ENCODE measurements at regions not wholly inside any gene's neighbourhood (a gene's known extent, or its start where the extent isn't known, plus 50 kb on each side); places are given as distances from the start of the nearest gene placed in this dataset.

GRCh38 chr6:105501826-105502344, 99.0 kb upstream of the PREP start:
- Histone ChIP-seq H3K27me3 (replicated peaks in 1 of 2; ENCODE audit: control insufficient read depth in 2 of 2, extremely low read depth in 1 of 2, insufficient read depth in 2 of 2, low read length in 1 of 2) (no peaks in the 10 kb centered on the region), H3K36me3 (ENCODE audit: control insufficient read depth in 2 of 2, extremely low read depth in 1 of 2, insufficient read depth in 1 of 2, low read length in 1 of 2) (no peaks in the 10 kb centered on the region), H3K27ac (ENCODE audit: low read length) (no peak overlapping the region), H3K4me1 (ENCODE audit: control insufficient read depth in 1 of 2, extremely low read depth in 1 of 2, insufficient read depth in 2 of 2, low read length in 2 of 2) (no peaks in the 10 kb centered on the region), H3K9me3 (no peaks in the 10 kb centered on the region), H3K4me3 (ENCODE audit: control insufficient read depth in 1 of 2, extremely low read depth in 1 of 2, low read length in 1 of 2) (no peak overlapping the region)
- H3K27me3 Mint-ChIP-seq: peaks cover 4 to 8% of the 10 kb centered on the region in 2 donors
- H3K36me3 Mint-ChIP-seq: no peaks in the 10 kb centered on the region
- H3K9me3 Mint-ChIP-seq: no peaks in the 10 kb centered on the region
- ChIA-PET POLR2A (interaction anchor here in 1 of 2 donors (0.5 kb wide), 1 partner anchor 11 kb away, joined by 3 read pairs; no protein-coding TSS in a partner anchor), CTCF (no interaction called here)
- DNase-seq (no peak), ATAC-seq (replicated peaks in 1 of 4) (no peak)
- H3K4me1 Mint-ChIP-seq: no peaks in the 10 kb centered on the region
- H3K27ac Mint-ChIP-seq: no peak overlapping the region
- no peak overlapping the region for H3K4me3 Mint-ChIP-seq
- 78% methylated on average over 1 of the region's 1 CpG for WGBS (ENCODE audit: insufficient coverage)

GRCh38 chr6:105501246-105501645, 98.4 kb upstream of the PREP start:
- H3K4me3 ChIP-seq (ENCODE audit: control insufficient read depth in 1 of 2, extremely low read depth in 1 of 2, low read length in 1 of 2): no peak overlapping the region
- no peak overlapping the region for H3K27ac ChIP-seq (ENCODE audit: low read length)
- H3K36me3 ChIP-seq (ENCODE audit: control insufficient read depth in 2 of 2, extremely low read depth in 1 of 2, insufficient read depth in 1 of 2, low read length in 1 of 2): no peaks in the 10 kb centered on the region
- H3K9me3 ChIP-seq: no peaks in the 10 kb centered on the region
- no peaks in the 10 kb centered on the region for H3K9me3 Mint-ChIP-seq
- ATAC-seq (replicated peaks in 1 of 4) (no peak), DNase-seq (no peak)
- H3K27ac Mint-ChIP-seq: no peak overlapping the region
- no CpG with 5 or more reads among the region's 1 CpG for WGBS (ENCODE audit: insufficient coverage)
- H3K4me1 ChIP-seq (ENCODE audit: control insufficient read depth in 1 of 2, extremely low read depth in 1 of 2, insufficient read depth in 2 of 2, low read length in 2 of 2): no peaks in the 10 kb centered on the region
- no peaks in the 10 kb centered on the region for H3K4me1 Mint-ChIP-seq
- H3K4me3 Mint-ChIP-seq: no peak overlapping the region
- POLR2A ChIA-PET: no interaction called here
- H3K27me3 ChIP-seq (replicated peaks in 1 of 2; ENCODE audit: control insufficient read depth in 2 of 2, extremely low read depth in 1 of 2, insufficient read depth in 2 of 2, low read length in 1 of 2): no peaks in the 10 kb centered on the region
- CTCF ChIA-PET: no interaction called here
- H3K36me3 Mint-ChIP-seq: no peaks in the 10 kb centered on the region
- H3K27me3 Mint-ChIP-seq: peaks cover 2 to 5% of the 10 kb centered on the region in 2 donors

GRCh38 chr6:105500693-105501092, 97.8 kb upstream of the PREP start:
- Histone ChIP-seq H3K36me3 (ENCODE audit: control insufficient read depth in 2 of 2, extremely low read depth in 1 of 2, insufficient read depth in 1 of 2, low read length in 1 of 2) (no peaks in the 10 kb centered on the region), H3K27me3 (replicated peaks in 1 of 2; ENCODE audit: control insufficient read depth in 2 of 2, extremely low read depth in 1 of 2, insufficient read depth in 2 of 2, low read length in 1 of 2) (no peaks in the 10 kb centered on the region), H3K4me1 (ENCODE audit: control insufficient read depth in 1 of 2, extremely low read depth in 1 of 2, insufficient read depth in 2 of 2, low read length in 2 of 2) (no peaks in the 10 kb centered on the region), H3K27ac (ENCODE audit: low read length) (no peak overlapping the region), H3K9me3 (no peaks in the 10 kb centered on the region), H3K4me3 (ENCODE audit: control insufficient read depth in 1 of 2, extremely low read depth in 1 of 2, low read length in 1 of 2) (no peak overlapping the region)
- Mint-ChIP-seq H3K4me3 (no peak overlapping the region), H3K4me1 (no peaks in the 10 kb centered on the region), H3K27me3 (peaks cover 0 to 4% of the 10 kb centered on the region in 2 donors), H3K27ac (no peak overlapping the region), H3K36me3 (no peaks in the 10 kb centered on the region), H3K9me3 (no peaks in the 10 kb centered on the region)
- ChIA-PET CTCF (no interaction called here), POLR2A (no interaction called here)
- DNase-seq: no peak
- ATAC-seq (replicated peaks in 1 of 4): no peak
- 86% methylated on average over 1 of the region's 1 CpG for WGBS (ENCODE audit: insufficient coverage)

GRCh38 chr6:105499931-105500330, 97.0 kb upstream of the PREP start:
- Histone ChIP-seq H3K27ac (ENCODE audit: low read length) (no peak overlapping the region), H3K36me3 (ENCODE audit: control insufficient read depth in 2 of 2, extremely low read depth in 1 of 2, insufficient read depth in 1 of 2, low read length in 1 of 2) (no peaks in the 10 kb centered on the region), H3K9me3 (no peaks in the 10 kb centered on the region), H3K4me1 (ENCODE audit: control insufficient read depth in 1 of 2, extremely low read depth in 1 of 2, insufficient read depth in 2 of 2, low read length in 2 of 2) (no peaks in the 10 kb centered on the region), H3K4me3 (ENCODE audit: control insufficient read depth in 1 of 2, extremely low read depth in 1 of 2, low read length in 1 of 2) (no peak overlapping the region), H3K27me3 (replicated peaks in 1 of 2; ENCODE audit: control insufficient read depth in 2 of 2, extremely low read depth in 1 of 2, insufficient read depth in 2 of 2, low read length in 1 of 2) (no peaks in the 10 kb centered on the region)
- WGBS (ENCODE audit: insufficient coverage): no CpG with 5 or more reads among the region's 3 CpGs
- Mint-ChIP-seq H3K27ac (no peak overlapping the region), H3K9me3 (no peaks in the 10 kb centered on the region), H3K4me3 (no peak overlapping the region), H3K36me3 (no peaks in the 10 kb centered on the region), H3K4me1 (no peaks in the 10 kb centered on the region), H3K27me3 (peaks cover 0 to 4% of the 10 kb centered on the region in 2 donors)
- DNase-seq (no peak), ATAC-seq (replicated peaks in 1 of 4) (no peak)
- CTCF ChIA-PET: no interaction called here
- POLR2A ChIA-PET: no interaction called here

GRCh38 chr6:105499136-105499870, 96.4 kb upstream of the PREP start:
- H3K9me3 Mint-ChIP-seq: no peaks in the 10 kb centered on the region
- H3K4me1 Mint-ChIP-seq: no peaks in the 10 kb centered on the region
- no peaks in the 10 kb centered on the region for H3K4me1 ChIP-seq (ENCODE audit: control insufficient read depth in 1 of 2, extremely low read depth in 1 of 2, insufficient read depth in 2 of 2, low read length in 2 of 2)
- H3K4me3 Mint-ChIP-seq: no peak overlapping the region
- H3K9me3 ChIP-seq: no peaks in the 10 kb centered on the region
- H3K27me3 ChIP-seq (replicated peaks in 1 of 2; ENCODE audit: control insufficient read depth in 2 of 2, extremely low read depth in 1 of 2, insufficient read depth in 2 of 2, low read length in 1 of 2): no peaks in the 10 kb centered on the region
- ATAC-seq (replicated peaks in 1 of 4): no peak
- ChIA-PET POLR2A (no interaction called here), CTCF (no interaction called here)
- no peak for DNase-seq
- H3K36me3 ChIP-seq (ENCODE audit: control insufficient read depth in 2 of 2, extremely low read depth in 1 of 2, insufficient read depth in 1 of 2, low read length in 1 of 2): no peaks in the 10 kb centered on the region
- WGBS (ENCODE audit: insufficient coverage): no CpG with 5 or more reads among the region's 2 CpGs
- H3K36me3 Mint-ChIP-seq: no peaks in the 10 kb centered on the region
- no peak overlapping the region for H3K27ac Mint-ChIP-seq
- H3K4me3 ChIP-seq (ENCODE audit: control insufficient read depth in 1 of 2, extremely low read depth in 1 of 2, low read length in 1 of 2): no peak overlapping the region
- peaks cover 0 to 4% of the 10 kb centered on the region in 2 donors for H3K27me3 Mint-ChIP-seq
- no peak overlapping the region for H3K27ac ChIP-seq (ENCODE audit: low read length)

- no peak overlapping the region for H3K27ac Mint-ChIP-seq
- Histone ChIP-seq H3K4me1 (ENCODE audit: control insufficient read depth in 1 of 2, extremely low read depth in 1 of 2, insufficient read depth in 2 of 2, low read length in 2 of 2) (no peaks in the 10 kb centered on the region), H3K4me3 (ENCODE audit: control insufficient read depth in 1 of 2, extremely low read depth in 1 of 2, low read length in 1 of 2) (no peak overlapping the region), H3K9me3 (no peaks in the 10 kb centered on the region), H3K27me3 (replicated peaks in 1 of 2; ENCODE audit: control insufficient read depth in 2 of 2, extremely low read depth in 1 of 2, insufficient read depth in 2 of 2, low read length in 1 of 2) (no peaks in the 10 kb centered on the region), H3K27ac (ENCODE audit: low read length) (no peak overlapping the region), H3K36me3 (ENCODE audit: control insufficient read depth in 2 of 2, extremely low read depth in 1 of 2, insufficient read depth in 1 of 2, low read length in 1 of 2) (no peaks in the 10 kb centered on the region)
- ATAC-seq (replicated peaks in 1 of 4): no peak
- ChIA-PET CTCF (interaction anchor here in 1 of 2 donors (0.6 kb wide), 1 partner anchor 66 kb away, joined by 4 read pairs; no protein-coding TSS in a partner anchor), POLR2A (interaction anchor here in 1 of 2 donors (0.5 to 0.6 kb wide), 2 partner anchors 66 to 89 kb away, joined by 5 to 7 read pairs; no protein-coding TSS in a partner anchor)
- H3K27me3 Mint-ChIP-seq: peaks cover 0 to 4% of the 10 kb centered on the region in 2 donors
- WGBS (ENCODE audit: insufficient coverage): no CpG with 5 or more reads among the region's 2 CpGs
- H3K9me3 Mint-ChIP-seq: no peaks in the 10 kb centered on the region
- H3K36me3 Mint-ChIP-seq: no peaks in the 10 kb centered on the region
- H3K4me3 Mint-ChIP-seq: no peak overlapping the region
- no peaks in the 10 kb centered on the region for H3K4me1 Mint-ChIP-seq
- no peak for DNase-seq
Measured at GRCh38 chr6:105497549-105497948, 94.7 kb upstream of the PREP start.
